ENCODE measurements at regions not wholly inside any gene's neighbourhood (a gene's known extent, or its start where the extent isn't known, plus 50 kb on each side); places are given as distances from the start of the nearest gene placed in this dataset.

GRCh38 chrX:9148615-9149399, 114.9 kb upstream of the FAM9B start:
- TF ChIP-seq, protein P1, sequence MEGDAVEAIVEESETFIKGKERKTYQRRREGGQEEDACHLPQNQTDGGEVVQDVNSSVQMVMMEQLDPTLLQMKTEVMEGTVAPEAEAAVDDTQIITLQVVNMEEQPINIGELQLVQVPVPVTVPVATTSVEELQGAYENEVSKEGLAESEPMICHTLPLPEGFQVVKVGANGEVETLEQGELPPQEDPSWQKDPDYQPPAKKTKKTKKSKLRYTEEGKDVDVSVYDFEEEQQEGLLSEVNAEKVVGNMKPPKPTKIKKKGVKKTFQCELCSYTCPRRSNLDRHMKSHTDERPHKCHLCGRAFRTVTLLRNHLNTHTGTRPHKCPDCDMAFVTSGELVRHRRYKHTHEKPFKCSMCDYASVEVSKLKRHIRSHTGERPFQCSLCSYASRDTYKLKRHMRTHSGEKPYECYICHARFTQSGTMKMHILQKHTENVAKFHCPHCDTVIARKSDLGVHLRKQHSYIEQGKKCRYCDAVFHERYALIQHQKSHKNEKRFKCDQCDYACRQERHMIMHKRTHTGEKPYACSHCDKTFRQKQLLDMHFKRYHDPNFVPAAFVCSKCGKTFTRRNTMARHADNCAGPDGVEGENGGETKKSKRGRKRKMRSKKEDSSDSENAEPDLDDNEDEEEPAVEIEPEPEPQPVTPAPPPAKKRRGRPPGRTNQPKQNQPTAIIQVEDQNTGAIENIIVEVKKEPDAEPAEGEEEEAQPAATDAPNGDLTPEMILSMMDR (IDR thresholded peaks at IDR 0.05; ENCODE audit: low read length): no peak
- no peak for TF ChIP-seq EZH2 (IDR thresholded peaks at IDR 0.05; ENCODE audit: borderline replicate concordance, low read length)

Measured in OCI-LY1 (cell line).